ENCODE measurements at regions not wholly inside any gene's neighbourhood (a gene's known extent, or its start where the extent isn't known, plus 50 kb on each side); places are given as distances from the start of the nearest gene placed in this dataset.

DNA sequence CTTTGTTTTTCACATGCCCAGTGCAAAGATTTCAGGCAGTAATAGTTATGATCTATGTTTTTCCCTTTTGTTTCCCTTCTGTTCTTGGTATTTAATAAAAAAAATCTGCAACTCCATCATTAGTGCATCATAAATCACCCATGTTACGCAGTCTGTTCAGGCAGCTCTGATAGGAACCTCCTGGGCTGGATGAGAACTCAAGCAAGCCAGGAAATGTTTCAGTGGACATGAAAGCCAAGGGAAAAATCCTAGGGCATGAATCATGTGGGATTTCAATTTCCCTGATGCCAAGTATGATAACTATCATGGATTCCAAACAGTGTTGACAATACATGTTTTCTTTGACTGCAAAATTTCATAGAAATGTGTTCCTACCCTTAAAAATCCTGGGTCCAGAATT is 119.7 kb upstream of the TARS1 start:
- peak; percentile 52 for DNase-seq (ENCODE audit: low read depth)

DNA sequence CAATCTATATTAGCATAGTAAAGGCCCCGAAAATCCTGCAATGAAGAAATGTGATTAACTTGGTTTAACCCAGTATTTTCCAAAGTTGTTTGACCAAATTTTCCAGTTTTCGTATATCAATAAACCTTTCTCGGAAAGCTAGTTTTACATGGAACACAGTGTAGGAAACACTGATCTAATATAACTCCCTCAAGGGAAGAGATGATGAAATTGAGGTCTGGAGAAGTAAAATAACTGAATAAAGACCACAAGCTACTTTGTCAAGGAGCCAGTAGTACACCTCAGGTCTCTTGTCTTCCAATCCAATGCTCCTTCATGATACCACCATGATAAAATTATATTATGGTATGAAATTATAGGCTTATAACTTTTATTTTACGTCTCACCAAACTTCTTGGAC is 118.1 kb upstream of the TARS1 start:
- DNase-seq (ENCODE audit: low read depth): no peak

DNA sequence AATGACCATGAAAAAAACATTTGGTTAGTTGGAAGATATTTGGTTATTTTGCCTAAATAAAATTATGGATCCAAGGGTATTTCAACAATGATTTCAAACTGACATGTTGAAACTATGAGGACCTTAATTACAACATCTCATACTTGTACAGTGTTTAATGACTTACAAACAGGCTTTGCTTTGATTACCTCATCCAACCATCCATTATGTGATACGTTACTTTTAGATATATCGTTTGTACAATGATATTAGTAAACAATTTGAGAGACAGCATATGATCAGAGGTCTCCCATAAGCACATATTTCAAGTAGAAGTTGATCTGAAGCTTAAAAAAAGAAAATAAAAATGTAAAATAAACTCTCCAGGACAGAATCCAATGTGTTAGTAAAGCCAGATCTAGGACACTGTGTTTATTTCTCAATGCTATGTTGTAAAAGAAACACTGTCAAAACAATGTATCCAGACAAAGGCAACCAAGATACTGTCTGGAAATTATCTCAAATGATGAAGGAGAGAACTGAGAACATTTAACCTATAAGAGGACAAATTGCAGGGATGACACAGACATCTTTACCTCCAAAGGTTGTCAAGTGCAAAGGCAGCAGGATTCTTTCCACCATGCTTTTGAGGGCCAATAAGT is 116.0 kb upstream of the TARS1 start:
- no peak for DNase-seq (ENCODE audit: low read depth)

DNA sequence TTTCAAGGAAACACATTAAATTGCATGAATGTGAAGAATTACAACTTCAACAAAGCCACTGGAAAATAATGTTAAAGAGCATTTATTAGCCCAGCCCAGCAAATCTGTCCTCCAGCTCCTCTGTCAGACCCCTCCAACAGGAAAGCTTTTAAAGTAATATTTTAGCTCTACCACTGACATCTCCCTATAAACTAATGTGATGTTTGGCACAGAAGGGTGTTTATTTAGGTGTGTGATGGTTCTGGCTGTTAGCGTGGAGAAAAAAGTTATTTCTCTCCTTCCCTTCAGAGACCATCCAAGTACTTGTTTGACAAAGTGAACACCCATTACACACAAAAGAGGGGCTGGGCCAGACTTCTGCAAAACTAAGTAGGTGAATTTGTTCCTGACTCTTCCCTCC is 111.9 kb upstream of the TARS1 start:
- DNase-seq (ENCODE audit: low read depth): no peak

DNA sequence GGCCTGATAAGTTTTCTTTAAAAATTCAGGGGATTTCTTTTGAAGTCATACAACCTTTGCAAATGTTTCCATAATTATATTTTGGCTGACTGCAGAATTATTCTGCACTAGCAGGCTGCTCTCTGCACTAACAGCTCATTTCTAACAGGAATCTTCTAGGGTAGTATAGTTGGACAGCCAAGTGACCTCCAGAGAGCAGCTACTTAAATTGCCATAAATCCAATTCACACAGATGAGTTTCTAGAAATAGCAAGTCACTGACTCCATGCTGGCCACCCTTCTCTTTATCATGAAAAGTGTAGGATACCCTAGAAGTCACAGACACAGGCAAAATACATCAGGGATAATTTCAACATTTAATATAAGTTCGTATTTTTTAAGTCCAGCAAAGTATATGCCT is 110.9 kb upstream of the TARS1 start:
- DNase-seq (ENCODE audit: low read depth): no peak

DNA sequence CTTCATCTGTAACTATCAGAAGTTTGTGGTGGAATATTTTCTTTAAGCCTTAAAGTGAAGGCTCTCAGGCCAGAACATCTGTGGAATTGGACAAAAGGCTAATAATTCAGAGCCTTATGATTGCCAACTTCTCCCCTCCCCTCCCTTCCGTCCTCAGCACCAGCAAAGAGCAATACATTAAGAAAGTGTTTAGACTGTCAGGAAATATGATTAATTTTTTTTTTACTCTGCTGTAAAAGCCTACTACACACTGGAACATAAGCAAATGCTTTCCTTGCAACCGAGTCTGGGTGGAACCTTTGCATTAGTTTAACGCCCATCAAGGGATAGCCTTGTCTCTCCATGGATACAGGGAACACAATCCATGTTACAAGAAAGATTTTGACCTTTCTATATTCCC is 110.3 kb upstream of the TARS1 start:
- no peak for DNase-seq (ENCODE audit: low read depth)

DNA sequence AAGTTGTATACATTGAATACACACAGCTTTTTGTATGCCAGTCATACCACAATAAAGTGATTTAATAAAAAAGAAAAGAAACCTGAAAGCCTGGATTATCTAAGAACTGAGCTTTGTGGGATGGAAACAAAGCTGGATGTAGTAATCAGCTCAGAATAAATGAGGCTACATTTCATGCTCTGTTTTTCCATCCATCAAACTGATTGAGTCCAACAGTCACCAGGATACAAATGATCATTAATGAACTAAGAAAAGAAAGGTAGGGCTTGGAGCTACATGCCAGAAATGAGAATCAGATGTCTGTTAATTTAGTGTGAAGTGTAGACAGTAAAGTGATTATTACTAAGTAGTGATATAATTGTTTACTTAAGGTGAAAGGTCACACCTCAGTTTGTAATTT is 109.8 kb upstream of the TARS1 start:
- no peak for DNase-seq (ENCODE audit: low read depth)

DNA sequence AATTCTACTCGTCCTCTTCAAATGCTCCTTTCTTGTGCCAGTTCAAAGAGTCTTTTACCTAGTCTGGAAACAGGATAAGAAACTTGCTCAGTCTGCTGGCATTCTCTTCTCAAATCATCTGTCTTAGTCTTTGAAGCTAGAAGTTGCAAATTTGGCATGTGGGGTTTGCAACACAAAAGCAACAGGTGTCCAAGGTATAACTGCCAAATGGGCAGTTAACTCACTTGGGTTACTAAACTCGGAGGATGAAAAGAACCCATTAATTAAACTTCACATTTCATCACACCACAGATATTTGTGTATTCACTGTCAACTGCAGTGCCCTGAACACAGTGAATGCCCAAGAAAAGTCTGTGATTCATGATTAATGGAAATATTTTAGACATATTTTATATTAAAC is 108.0 kb upstream of the TARS1 start:
- DNase-seq (ENCODE audit: low read depth): no peak

DNA sequence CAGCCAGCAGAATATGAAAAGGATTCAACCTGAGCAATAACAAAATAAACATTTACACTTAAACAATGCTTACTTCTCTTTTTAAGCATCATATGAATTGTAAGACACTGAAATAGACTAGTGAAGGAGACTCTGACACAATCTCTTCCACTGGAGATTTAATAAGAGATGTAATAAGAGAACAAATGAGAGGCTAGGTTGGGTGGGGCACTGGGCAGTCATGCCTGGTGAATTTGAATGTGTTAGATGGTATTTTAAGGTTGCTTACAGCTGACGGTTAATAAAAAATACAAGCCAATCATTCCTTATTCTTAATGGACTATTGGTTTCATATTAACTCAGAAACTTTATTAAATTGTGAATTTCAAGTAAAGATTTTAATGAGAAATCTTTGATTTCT is 105.9 kb upstream of the TARS1 start:
- DNase-seq (ENCODE audit: low read depth): no peak

DNA sequence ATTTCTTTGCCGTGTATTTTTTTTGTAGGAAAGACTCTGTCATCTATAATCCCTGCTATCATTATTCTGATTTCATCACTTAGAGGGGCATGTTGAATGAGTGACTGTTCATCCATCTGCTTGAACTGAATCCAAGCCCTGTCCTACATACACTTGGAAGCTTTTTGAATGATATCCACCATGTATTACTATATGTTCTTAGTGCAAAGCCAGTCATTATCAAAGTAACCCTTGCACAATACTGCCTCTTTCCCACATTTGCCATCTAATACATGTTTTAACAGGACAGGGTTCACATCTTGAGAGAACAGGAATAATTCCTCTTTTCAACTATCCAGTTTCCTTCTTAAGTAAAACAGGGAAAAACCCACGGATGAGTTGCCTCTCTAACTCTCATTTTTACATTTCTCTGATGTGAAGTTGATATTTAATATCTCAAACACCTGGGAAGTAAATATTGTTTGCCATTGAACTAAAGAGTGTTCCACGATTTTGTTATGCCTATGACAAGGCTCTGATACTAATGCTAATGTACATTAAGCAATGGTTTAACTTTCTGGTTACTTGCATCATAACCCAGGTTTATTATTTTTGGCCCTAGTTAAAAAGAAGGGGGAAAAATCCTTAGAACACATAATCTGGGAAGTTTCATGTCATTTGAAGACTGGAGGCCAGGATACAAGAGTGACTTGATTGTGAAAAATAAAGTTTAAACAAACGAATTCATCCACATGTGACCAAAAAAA is 103.7 kb upstream of the TARS1 start:
- DNase-seq (ENCODE audit: low read depth): no peak

DNA sequence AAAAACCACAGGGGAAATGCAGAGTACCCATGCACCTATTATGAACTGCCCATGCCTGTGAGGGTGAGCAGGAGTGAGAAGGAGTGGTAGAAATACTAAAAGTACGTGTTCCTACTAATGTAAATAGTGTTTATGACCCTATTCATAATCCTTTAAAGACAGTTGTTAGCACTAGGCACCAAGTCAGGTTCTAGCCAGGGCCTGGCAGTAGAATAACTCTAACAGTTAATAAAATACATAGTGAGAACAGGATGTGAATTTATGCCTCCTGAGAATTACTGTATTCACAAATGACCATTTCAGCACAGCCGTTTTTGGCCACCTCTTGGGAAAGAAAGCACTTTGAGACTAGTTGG is 103.2 kb upstream of the TARS1 start:
- DNase-seq (ENCODE audit: low read depth): no peak

DNA sequence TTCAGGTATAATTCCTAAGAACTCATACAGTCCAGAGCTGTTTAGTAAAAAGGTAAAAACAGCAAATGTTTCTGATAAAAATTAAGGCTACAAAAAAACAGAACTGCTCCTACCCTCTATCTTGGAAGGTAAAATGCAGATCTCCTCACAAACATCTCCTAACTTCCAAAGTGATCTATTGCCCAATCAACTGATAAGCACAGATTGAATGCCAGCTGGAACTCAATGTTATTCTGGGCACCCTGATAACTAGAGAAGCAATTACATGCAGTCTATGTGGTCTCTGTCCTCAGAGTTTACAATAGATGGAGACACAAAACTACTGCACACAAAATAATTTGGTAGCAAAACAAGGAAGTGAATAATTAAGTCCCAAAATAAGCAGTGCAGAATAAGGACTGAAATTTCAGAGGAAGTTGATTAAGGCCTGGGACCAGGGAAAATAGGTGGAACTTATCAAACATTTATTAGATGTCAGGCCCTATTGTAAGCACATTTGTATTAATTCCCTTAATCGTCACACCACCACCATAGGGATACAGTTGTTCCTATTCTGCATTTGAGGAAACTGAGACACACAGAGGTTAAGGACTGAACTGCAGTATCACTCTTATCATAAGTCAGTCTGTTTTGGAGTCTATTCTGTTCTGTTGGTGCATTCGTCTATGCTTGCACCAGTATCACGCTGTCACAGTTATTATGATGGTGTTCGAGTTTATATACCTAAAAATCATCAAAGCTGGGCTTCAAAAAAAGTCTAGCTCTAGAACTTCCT is 102.2 kb upstream of the TARS1 start:
- DNase-seq (ENCODE audit: low read depth): no peak

DNA sequence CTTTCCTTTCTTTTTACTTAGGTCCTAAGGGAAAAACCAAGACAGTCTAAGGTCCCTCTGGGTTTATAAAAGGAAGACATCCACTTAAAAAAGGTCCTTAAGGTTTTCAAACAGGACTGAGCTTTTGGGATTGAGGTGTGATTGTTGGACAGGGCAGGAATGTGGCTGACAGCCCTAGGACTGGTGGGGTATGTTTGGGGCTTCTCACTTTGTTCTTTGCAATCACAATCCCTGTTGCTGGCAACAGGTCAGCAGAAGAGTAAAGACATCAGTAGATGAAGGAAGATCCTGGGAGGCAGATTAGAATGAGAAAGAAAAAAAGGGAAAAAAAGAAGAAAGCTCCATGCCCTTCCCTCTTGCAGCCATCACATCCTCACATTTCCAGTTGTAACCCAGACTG is 101.4 kb upstream of the TARS1 start:
- DNase-seq (ENCODE audit: low read depth): no peak

DNA sequence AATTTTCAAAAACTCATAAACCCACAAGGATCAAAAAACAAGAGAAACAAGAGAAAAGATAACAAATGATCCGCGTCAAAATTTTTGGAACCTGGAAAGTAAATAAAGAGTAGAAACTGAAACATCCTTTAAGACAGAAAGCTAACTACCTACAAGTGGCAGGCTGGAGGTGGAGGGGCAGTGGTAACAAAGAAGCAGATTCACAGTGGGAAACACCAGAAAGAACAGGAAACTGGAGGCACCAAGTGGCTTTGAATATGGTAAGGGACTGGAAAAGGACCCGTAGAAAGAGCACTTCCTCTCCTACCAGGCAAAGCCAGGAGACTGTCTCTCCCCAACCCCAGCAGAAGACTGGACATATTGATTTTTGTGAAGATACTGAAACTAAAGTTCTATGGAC is 100.6 kb upstream of the TARS1 start:
- no peak for DNase-seq (ENCODE audit: low read depth)

DNA sequence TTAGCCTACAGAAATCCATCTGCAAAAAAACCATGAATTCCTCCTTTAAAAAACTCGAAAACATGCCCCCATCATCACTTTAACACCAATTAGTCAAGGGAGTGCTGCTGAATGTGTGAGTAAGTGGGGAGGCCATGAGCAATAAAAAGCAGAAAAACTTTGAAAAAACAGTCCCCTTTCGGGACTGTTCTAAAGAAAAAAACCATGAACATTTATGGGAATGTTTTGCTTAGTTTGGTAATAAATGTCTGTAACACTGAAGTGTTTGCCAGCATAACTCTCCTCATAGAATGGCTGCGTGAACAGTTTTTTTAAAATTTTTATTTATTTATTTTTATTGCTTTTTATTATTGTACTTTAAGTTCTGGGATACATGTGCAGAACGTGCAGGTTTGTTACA is 99.4 kb upstream of the TARS1 start:
- no peak for DNase-seq (ENCODE audit: low read depth)

DNA sequence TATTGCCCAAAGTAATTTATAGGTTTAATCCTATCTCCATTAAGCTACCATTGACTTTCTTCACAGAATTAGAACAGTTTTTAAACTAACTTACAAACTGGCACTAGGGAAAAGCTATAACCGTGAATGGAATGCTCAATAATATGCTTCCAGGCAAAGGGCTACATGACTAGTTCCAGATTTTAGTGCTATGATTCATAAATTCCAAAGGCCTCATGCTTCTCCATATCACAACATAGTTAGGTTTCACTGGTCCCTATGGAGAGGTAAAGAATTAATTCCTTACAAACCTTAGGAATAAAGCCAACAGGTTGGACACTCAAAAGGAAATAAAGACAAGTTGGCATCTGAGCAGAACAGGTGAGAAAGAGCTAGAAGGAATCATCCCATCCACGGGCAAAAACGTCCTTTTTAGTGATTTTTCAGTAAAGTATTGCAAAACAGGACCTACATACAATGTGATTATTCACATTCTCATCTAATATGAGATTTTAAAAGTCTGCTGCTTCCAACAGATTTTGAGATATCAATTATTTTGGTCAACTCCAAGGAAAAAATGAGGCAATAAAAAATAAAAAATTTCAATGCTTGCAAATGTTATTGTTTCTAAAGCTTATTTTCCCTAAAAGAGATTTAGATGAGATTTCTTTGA is 97.0 kb upstream of the TARS1 start:
- DNase-seq (ENCODE audit: low read depth): peak; percentile 12

DNA sequence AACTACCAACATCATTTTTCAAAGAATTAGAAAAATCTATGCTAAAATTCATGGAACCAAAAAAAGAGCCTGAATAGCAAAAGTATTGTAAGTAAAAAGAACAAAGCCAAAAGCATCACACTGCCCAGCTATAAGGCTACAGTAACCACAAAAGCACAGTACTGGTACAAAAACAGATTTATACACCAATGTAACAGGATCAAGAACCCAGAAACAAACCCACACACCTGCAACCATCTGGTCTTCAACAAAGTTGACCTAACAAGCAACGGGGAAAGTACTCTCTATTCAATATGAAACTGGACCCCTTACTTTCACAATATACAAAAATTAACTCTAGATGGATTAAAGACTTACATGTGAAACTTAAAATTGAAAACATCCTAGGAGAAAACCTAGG is 94.2 kb upstream of the TARS1 start:
- no peak for DNase-seq (ENCODE audit: low read depth)

DNA sequence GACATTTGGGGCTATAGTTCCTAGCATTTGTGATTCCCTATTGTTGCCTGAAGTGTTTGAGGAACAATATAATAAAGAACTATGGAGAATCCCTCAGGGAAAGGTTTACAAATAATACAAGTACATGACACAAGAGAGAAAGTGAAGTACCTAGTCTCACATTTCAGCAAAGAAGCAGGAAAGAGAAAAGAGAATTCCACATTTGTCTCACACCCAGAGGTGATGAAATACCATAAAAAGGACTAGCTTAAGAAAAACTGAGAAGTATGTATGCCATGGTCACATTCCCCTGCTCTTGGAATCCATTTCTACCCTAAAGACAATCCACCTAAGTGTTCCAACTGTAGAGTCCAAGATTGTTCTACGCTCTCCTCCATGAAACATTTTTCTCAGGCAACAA is 79.0 kb upstream of the TARS1 start:
- DNase-seq (ENCODE audit: low read depth): no peak

DNA sequence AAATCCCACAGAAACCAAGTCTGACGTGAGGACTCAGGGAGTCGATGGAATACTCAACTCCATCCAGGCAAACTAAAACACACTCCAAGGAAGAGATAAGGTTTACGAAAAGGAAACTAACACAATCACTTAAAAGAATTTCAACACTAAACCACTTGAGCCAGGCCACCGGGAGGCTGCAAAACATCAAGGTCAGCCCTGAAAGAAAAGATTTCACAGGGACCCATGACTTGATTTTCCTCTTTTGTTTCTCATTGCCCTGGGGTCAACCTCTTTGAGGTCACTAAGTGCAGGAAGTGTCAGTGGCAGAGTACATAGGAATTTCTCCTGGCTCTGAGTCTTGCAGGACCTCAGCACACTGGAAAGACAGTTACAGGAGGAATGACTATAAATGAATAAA is 77.8 kb upstream of the TARS1 start:
- DNase-seq (ENCODE audit: low read depth): no peak

DNA sequence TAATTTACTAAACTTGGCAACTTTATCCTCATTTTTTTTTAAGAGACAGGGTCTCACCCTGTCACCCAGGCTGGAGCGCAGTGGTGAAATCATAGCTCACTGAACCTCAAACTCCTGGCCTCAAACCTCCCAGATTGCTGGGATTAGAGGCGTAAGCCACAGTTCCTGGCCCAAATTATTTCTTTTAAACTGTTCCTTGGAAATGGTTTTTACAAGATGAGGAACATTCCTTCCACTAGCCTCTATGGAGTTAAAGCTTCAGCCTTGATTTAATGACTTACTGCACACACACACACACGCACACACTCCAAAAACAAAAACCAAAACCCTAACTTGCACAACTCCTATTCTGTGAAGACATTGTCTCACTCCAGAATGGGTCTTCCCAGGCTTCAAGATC is 77.2 kb upstream of the TARS1 start:
- no peak for DNase-seq (ENCODE audit: low read depth)

DNA sequence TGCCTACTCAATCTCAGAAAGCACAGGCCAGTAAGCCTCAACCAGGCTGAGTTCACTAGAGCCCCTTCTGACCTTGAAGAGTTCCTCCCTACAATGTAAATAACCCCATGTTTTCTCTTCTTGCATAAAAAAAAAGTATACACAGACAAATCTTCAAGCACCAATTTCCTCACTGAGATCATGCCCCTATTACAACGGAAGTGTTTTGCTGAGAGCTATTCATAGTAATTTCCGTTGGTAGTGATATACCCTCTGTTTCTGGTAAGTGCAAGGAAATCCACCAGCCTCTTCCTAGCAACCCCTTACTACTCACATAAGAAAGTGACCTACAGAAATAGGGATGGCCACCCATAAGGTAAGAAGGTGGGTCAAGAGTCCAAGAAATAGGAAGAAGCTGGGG is 76.4 kb upstream of the TARS1 start:
- no peak for DNase-seq (ENCODE audit: low read depth)

DNA sequence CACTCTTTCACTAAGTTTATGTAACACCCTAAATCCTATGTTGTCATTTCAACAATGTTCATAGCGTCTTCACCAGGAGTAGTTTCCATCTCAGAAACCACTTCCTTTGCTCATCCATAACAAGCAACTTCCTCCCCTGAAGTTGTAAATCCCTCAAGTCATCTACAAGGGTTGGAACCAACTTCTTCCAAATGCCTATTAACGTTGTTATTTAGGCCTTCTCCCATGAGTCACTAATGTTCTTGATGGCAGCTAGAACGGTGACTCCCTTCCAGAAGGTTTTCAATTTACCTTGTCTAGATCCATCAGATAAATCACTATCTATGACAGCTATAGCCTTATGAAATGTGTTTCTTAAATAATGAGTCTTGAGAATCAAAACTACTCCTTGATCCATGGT is 73.3 kb upstream of the TARS1 start:
- DNase-seq (ENCODE audit: low read depth): no peak
